ENCODE measurements at regions not wholly inside any gene's neighbourhood (a gene's known extent, or its start where the extent isn't known, plus 50 kb on each side); places are given as distances from the start of the nearest gene placed in this dataset.

DNA sequence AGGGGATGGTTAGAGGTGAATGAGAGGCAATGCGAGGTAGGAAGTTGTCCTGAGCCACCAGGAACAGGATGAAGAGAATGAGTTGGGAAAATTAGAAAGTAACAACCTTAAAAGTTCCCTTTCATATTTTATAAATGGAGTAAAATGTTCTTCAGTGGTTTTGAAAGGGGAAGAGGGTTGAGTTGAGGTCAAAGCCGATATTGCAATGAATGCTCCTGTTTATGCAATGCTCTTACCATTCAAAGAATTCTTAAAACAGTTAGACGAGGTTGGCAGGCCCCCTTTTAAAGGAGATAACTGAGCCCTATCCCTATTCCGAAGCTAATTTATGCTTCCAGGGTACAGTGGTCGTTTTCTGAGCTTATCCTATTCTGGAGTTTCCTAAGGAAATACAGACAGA is 2110.3 kb upstream of the CELF4 start:
- Histone ChIP-seq H3K27ac (no peak overlapping the region), H3K36me3 (no peaks in the 10 kb centered on the region), H3K4me3 (no peak overlapping the region), H3K4me1 (no peaks in the 10 kb centered on the region), H3K9me3 (no peaks in the 10 kb centered on the region), H3K27me3 (no peaks in the 10 kb centered on the region)
- DNase-seq (no peak), ATAC-seq (ENCODE audit: low FRiP score in 2 of 2) (no peak)
- 66 to 74% methylated on average over 5 of the region's 5 CpGs for WGBS, 2 donors
- TF ChIP-seq CTCF (IDR thresholded peaks at IDR 0.05) (no peak), POLR2A (IDR thresholded peaks at IDR 0.05) (no peak), EP300 (IDR thresholded peaks at IDR 0.05) (no peak), POLR2AphosphoS5 (IDR thresholded peaks at IDR 0.05) (no peak)

DNA sequence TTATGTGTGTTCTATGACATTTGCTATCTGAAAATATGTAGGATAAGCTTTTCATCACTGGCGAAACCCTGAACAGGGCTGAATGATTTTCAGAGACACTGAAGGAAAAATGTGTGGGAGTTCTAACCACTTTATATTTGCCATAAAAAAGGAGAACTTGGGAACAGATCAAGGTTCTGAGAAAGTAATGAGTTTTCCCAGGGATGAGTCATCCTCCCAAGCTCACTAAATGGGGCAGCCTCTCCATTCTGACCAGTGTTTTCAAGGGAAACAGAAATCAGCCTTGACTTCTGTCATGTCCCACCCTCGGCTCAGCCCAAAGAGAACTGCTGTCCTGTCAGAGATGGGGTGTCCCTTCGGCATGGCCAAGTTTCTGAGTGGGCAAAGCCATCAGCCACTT is 2109.8 kb upstream of the CELF4 start:
- Histone ChIP-seq H3K4me3 (no peak overlapping the region), H3K27ac (no peak overlapping the region), H3K9me3 (no peaks in the 10 kb centered on the region), H3K4me1 (no peaks in the 10 kb centered on the region), H3K27me3 (no peaks in the 10 kb centered on the region), H3K36me3 (no peaks in the 10 kb centered on the region)
- 83 to 94% methylated on average over 2 to 3 of the region's 3 CpGs for WGBS, 2 donors
- TF ChIP-seq POLR2A (IDR thresholded peaks at IDR 0.05), result no peak
- no peak for TF ChIP-seq CTCF (IDR thresholded peaks at IDR 0.05)
- ATAC-seq (ENCODE audit: low FRiP score in 2 of 2) (peak in 1 of 2 donors; percentile 52), DNase-seq (no peak)

DNA sequence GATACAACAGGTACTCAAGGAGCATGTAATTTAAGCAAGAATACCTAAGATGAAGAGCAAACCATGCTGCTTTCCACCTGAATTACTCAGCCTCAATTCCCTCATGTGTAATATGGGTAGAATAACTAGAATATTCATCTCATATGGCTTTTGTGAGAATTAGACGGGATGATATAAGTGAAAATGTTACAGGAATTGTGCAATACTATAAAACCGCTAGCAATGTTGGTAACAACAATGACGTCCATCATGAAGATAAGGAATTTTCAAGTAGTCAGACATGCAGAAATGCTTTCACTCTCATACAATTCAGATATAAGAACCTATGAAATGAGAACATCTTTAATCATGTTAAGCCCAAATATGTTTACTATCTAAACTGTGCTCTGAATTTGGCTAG is 2106.6 kb upstream of the CELF4 start:
- 88 to 93% methylated on average over 3 of the region's 3 CpGs for WGBS, 2 donors
- Histone ChIP-seq H3K9me3 (no peaks in the 10 kb centered on the region), H3K27ac (no peak overlapping the region), H3K27me3 (no peaks in the 10 kb centered on the region), H3K4me1 (no peaks in the 10 kb centered on the region), H3K36me3 (no peaks in the 10 kb centered on the region), H3K4me3 (no peak overlapping the region)
- TF ChIP-seq POLR2AphosphoS5 (IDR thresholded peaks at IDR 0.05) (no peak), POLR2A (IDR thresholded peaks at IDR 0.05) (no peak), EP300 (IDR thresholded peaks at IDR 0.05) (no peak), CTCF (IDR thresholded peaks at IDR 0.05) (no peak)
- DNase-seq (no peak), ATAC-seq (ENCODE audit: low FRiP score in 2 of 2) (no peak)

DNA sequence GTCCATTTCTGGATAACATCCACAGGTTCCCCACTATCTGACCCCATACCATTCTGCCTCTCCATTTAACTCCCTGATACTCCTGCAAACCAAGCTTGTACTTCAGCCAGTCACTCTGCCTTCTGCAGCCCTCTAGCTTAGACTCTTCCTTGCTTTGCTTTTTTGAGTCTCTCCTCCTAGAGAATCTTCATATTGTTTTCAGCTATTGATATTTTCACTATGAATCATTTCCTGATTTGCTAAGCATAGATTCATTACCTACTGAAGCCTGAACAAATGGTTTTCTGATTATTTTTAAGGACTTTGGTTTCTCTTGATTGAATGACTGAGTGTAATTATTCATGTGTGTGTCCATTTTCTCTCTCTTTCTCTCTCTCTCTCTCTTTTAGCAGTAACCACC is 2102.3 kb upstream of the CELF4 start:
- Histone ChIP-seq H3K27ac (no peak overlapping the region), H3K27me3 (no peaks in the 10 kb centered on the region), H3K36me3 (no peaks in the 10 kb centered on the region), H3K9me3 (no peaks in the 10 kb centered on the region), H3K4me1 (no peaks in the 10 kb centered on the region), H3K4me3 (no peak overlapping the region)
- ATAC-seq (ENCODE audit: low FRiP score in 2 of 2) (no peak), DNase-seq (no peak)
- TF ChIP-seq POLR2A (IDR thresholded peaks at IDR 0.05) (no peak), CTCF (IDR thresholded peaks at IDR 0.05) (no peak), POLR2AphosphoS5 (IDR thresholded peaks at IDR 0.05) (no peak), EP300 (IDR thresholded peaks at IDR 0.05) (no peak)

DNA sequence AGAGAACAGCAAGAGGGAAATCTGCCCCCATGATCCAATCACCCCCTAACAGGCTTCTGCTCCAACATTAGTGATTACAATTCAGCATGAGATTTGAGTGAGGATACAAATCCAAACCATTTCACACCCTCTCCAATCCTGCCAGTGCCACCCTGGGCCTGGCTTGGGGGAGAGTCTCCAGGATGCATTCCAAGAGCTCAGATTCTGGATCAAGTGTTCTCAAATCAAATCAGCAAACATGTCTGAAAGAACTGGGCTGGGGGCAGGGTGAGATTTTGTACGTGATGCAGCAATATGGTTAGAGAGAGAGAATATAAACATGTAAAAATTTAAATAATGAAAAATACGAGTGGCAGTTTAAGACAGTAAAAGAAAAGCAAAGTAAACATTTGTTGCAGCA is 2100.9 kb upstream of the CELF4 start:
- Histone ChIP-seq H3K4me3 (no peak overlapping the region), H3K36me3 (no peaks in the 10 kb centered on the region), H3K4me1 (no peaks in the 10 kb centered on the region), H3K27me3 (no peaks in the 10 kb centered on the region), H3K27ac (no peak overlapping the region), H3K9me3 (no peaks in the 10 kb centered on the region)
- TF ChIP-seq POLR2A (IDR thresholded peaks at IDR 0.05) (no peak), CTCF (IDR thresholded peaks at IDR 0.05) (no peak)
- DNase-seq, result no peak
- WGBS, 2 donors, result 44 to 47% methylated on average over 2 of the region's 2 CpGs
- no peak for ATAC-seq (ENCODE audit: low FRiP score in 2 of 2)
